ENCODE measurements at regions not wholly inside any gene's neighbourhood (a gene's known extent, or its start where the extent isn't known, plus 50 kb on each side); places are given as distances from the start of the nearest gene placed in this dataset.

DNA sequence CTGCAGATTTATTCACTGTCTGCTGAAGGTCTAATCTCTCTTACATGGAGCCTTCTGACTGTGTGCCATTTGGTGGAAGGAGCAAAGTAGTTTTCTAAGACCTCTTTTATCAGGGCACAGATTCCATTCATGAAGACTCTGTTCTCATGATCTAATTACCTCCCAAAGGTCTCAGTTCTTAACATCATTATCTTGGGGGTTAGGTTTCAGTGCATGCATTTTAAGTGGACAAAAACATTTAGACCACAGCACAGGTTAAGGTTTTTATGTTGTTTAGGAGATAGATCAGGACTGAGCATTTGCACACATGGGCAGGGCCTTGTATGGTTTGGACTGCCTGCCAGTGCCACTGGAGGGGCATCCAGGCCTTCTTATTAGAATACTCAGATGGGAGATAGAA, 746.1 kb downstream of the C12orf50 start:
- TF ChIP-seq CTCF (IDR thresholded peaks at IDR 0.05) (no peak), POLR2AphosphoS5 (IDR thresholded peaks at IDR 0.05) (no peak), POLR2A (IDR thresholded peaks at IDR 0.05) (no peak)

Measured in transverse colon (tissue), 4 donors.